ENCODE measurements at regions not wholly inside any gene's neighbourhood (a gene's known extent, or its start where the extent isn't known, plus 50 kb on each side); places are given as distances from the start of the nearest gene placed in this dataset.

DNA sequence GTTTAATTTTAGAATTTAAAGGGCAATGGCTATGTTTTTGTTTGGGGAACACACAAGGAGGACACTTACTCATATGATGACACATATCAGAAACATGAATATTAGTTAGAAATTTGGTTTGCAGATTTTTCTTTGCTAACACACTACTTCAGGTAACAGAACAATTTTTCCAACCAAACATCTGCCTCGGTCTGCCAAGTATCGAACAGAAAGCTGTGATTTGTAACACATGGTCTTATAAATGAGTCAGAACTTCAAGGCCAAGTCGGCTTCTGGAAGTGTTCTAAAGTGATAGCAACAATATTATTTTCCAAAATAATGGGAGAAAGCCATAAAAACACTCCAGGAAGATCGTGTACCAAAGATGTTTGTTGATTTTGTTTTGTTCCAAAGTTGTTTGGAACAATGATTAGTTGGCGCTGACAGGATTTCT lies 75.9 kb upstream of the PMFBP1 start:
- TF ChIP-seq EZH2phosphoT487 (IDR thresholded peaks at IDR 0.05; ENCODE audit: low read depth, severe bottlenecking, unreplicated experiment) (no peak), EZH2 (IDR thresholded peaks at IDR 0.05; ENCODE audit: borderline replicate concordance) (no peak)

Measured in hepatocyte (in vitro differentiated cells).